K562 (cell line): ENCODE measurements at regions not wholly inside any gene's neighbourhood (a gene's known extent, or its start where the extent isn't known, plus 50 kb on each side); places are given as distances from the start of the nearest gene placed in this dataset.
"Not testable (repeated sequence)": the region's sequence is repeated elsewhere in the genome, so short reads cannot be mapped to it uniquely, and the experiment has no call there.

ENCODE experiments used
- ATAC-seq: fragments of 200-7000 bp; cut with Tn5 transposase; 3 replicates; pipeline ENCODE4 v1.9.1; 2020; ENCODE audit warnings: moderate library complexity
- BruUV-seq: library from RNA; stranded (reverse); fragments of 400-500 nt; replicated peaks from 2 replicates; lab custom pipeline; 2021; lab: Mats Ljungman, UMichigan
- CTCF ChIA-PET: fragments of 300-600 bp; formaldehyde crosslinking; extraction: SDS; loops from one replicate; lab custom pipeline; 2021; ENCODE audit warnings: low intra/inter-chr PET ratio; lab: Yijun Ruan, JAX
- POLR2A ChIA-PET: fragments of 300-600, 350-650 bp; sonication (Branson Sonifier 250); formaldehyde crosslinking; extraction: SDS; loops from one replicate; lab custom pipeline; 2021; ENCODE audit warnings: antibody characterized with exemption, inconsistent platforms; lab: Yijun Ruan, JAX
- DNase-seq, 4 experiments: peaks; one replicate each; pipeline versions ENCODE4 v3.0.0 to v3.0.0-alpha.2; 2011 to 2018; ENCODE audit warnings: low spot score in 3 of 4, mixed read lengths in 3 of 4; ENCODE audit errors: extremely low read depth in 1 of 4
- FAIRE-seq: peaks from 2 replicates; lab custom pipeline; 2011; peaks lifted over from hg19 to GRCh38; lab: Jason Lieb, UNC
- H2AFZ ChIP-seq: 2 replicates; pipeline ENCODE4 v1.6.0; 2011; ENCODE audit warnings: low read depth, low read length, control low read depth, inconsistent platforms
- H3K27ac ChIP-seq: fragments of 200-600 bp; 3 replicates; pipeline ENCODE4 v1.8.0; 2011; ENCODE audit warnings: low read depth, mild to moderate bottlenecking, control low read depth, inconsistent platforms, low read length, moderate library complexity, mixed read lengths; ENCODE audit errors: extremely low read depth
- H3K27me3 ChIP-seq, 2 experiments: fragments of 300-600 bp in 1 of 2; 2 replicates in 1 of 2; 3 replicates in 1 of 2; pipeline versions ENCODE4 v1.6.0 to v1.8.0; 2011; ENCODE audit warnings: inconsistent platforms in 2 of 2, low read length in 2 of 2, mild to moderate bottlenecking in 1 of 2, mixed read lengths in 1 of 2, moderate library complexity in 1 of 2; ENCODE audit not compliant: control insufficient read depth in 2 of 2, insufficient read depth in 2 of 2
- H3K36me3 ChIP-seq: fragments of 300-600 bp; 3 replicates; pipeline ENCODE4 v1.8.0; 2011; ENCODE audit warnings: mild to moderate bottlenecking, low read length, inconsistent platforms; ENCODE audit not compliant: control insufficient read depth, insufficient read depth
- H3K4me1 ChIP-seq, 2 experiments: fragments of 200-600 bp in 1 of 2; replicated peaks in 1 of 2; 2 replicates in 1 of 2; 3 replicates in 1 of 2; pipeline versions ENCODE4 v1.5.1 to v1.8.0; 2011; ENCODE audit warnings: inconsistent platforms in 2 of 2, low read length in 2 of 2, mild to moderate bottlenecking in 1 of 2, mixed read lengths in 1 of 2, moderate library complexity in 1 of 2; ENCODE audit not compliant: control insufficient read depth in 2 of 2, insufficient read depth in 2 of 2
- H3K4me2 ChIP-seq: 2 replicates; pipeline ENCODE4 v1.6.1; 2011; ENCODE audit warnings: low read length, control low read depth, inconsistent platforms, mixed read lengths; ENCODE audit not compliant: insufficient read depth
- H3K4me3 ChIP-seq: fragments of 200-600 bp; sonication (generic), shearing (Covaris generic); 2 replicates; pipeline ENCODE4 v1.5.1; 2016; ENCODE audit warnings: control low read depth, inconsistent platforms
- H3K79me2 ChIP-seq: fragments of 200-600 bp; 3 replicates; pipeline ENCODE4 v1.8.0; 2011; ENCODE audit warnings: low read length, inconsistent platforms; ENCODE audit not compliant: control insufficient read depth, insufficient read depth
- H3K9ac ChIP-seq, 2 experiments: 2 replicates each; pipeline versions ENCODE4 v1.6.0 to v1.6.1; 2011; ENCODE audit warnings: low read depth in 2 of 2, low read length in 2 of 2, control low read depth in 1 of 2, inconsistent platforms in 1 of 2, mild to moderate bottlenecking in 1 of 2, mixed read lengths in 1 of 2; ENCODE audit not compliant: insufficient read depth in 1 of 2
- H3K9me1 ChIP-seq: one replicate; pipeline ENCODE4 v1.6.0; 2011; ENCODE audit warnings: inconsistent platforms, mild to moderate bottlenecking, low read length, moderate library complexity; ENCODE audit not compliant: control insufficient read depth, insufficient read depth
- H3K9me3 ChIP-seq: replicated peaks from 2 replicates; pipeline ENCODE4 v1.5.1; 2011; ENCODE audit warnings: low read depth, low read length, inconsistent platforms; ENCODE audit not compliant: control insufficient read depth, insufficient read depth
- H4K20me1 ChIP-seq: replicated peaks from 2 replicates; pipeline ENCODE4 v1.6.1; 2011; ENCODE audit warnings: low read length, inconsistent platforms, mixed read lengths; ENCODE audit not compliant: control insufficient read depth, insufficient read depth
- BHLHE40 ChIP-seq: IDR thresholded peaks from 2 replicates; pipeline ENCODE4 v1.6.1; 2011; ENCODE audit warnings: low read length, improper control_type of control experiment
- MCM3 ChIP-seq: fragments of 450-650 bp; IDR thresholded peaks from 2 replicates; pipeline ENCODE4 v1.6.1; 2016
- NFE2 ChIP-seq: IDR thresholded peaks from 2 replicates; pipeline ENCODE4 v1.6.1; 2014; ENCODE audit warnings: antibody characterized with exemption, low read depth
- NFIC ChIP-seq: fragments of 450-650 bp; IDR thresholded peaks from 2 replicates; pipeline ENCODE4 v1.6.1; 2017; ENCODE audit warnings: mild to moderate bottlenecking, inconsistent platforms
- NFIX ChIP-seq: fragments of 250-450 bp; sonication (Bioruptor Pico); IDR thresholded peaks from 2 replicates; pipeline ENCODE4 v1.4.0; 2020; ENCODE audit warnings: low read depth, mild to moderate bottlenecking, moderate library complexity
- ZEB2 ChIP-seq: fragments of 450-650 bp; IDR thresholded peaks from 2 replicates; pipeline ENCODE4 v1.6.1; 2016
- WGBS: fragments of 100-300 bp; shearing (Covaris generic); methylation state at CpG from one replicate; pipeline ENCODE4 v1.1.6; 2016; ENCODE audit warnings: low coverage, mixed read lengths; ENCODE audit not compliant: insufficient coverage; ENCODE audit errors: missing lambda C conversion rate; 5-methylcytosine and 5-hydroxymethylcytosine counted together
- in situ Hi-C: fragments of 300-500 bp; cut with MboI; formaldehyde crosslinking; loops from 4 replicates; pipeline ENCODE4 v1.15.0; 2018; ENCODE audit warnings: inconsistent platforms, mixed read lengths
- intact Hi-C: fragments of 100-400 bp; cut with micrococcal nuclease; formaldehyde crosslinking; loops from 2 replicates; pipeline ENCODE4 v1.14.2; 2022
- TF ChIP-seq, protein P1 (sequence below): fragments of 450-650 bp; IDR thresholded peaks from 2 replicates; pipeline ENCODE4 v1.6.1; 2018; ENCODE audit warnings: mild to moderate bottlenecking, low read depth; ENCODE audit not compliant: partially characterized antibody
- TF ChIP-seq, protein P2 (sequence below): sonication (generic); formaldehyde crosslinking; IDR thresholded peaks from 2 replicates; pipeline ENCODE4 v1.8.1; 2023; ENCODE audit warnings: mild to moderate bottlenecking, missing genetic modification reagents

DNA sequence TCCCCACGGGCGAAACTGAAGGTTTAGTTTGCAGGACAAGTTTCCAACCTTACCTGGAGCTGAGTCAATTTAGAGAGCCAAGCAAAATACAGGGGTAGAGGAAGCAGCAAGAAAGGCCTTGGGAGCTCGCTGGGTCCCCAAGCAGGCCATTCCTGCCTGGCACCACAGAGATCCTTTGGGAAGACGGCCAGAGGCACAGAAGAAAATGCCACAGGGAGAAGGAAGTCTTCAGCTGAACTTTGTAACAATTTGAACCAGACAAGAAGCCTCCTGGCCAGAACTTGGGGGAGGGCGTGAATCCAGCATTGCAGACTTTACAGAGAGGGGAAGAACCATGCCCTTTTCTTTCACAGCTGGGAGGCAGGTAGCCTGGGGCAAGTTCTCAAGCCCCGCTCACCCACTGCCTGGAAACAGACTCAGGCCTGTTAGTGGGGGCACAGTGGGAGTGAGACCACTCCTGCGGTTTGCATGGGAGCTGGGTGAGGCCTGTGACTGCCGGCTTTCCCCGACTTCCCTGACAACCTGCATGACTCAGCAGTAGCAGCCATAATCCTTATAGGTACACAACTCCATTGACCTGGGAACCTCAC lies 259.4 kb downstream of the SETD4 start:
- H2AFZ ChIP-seq, H3K9me1 ChIP-seq, H3K79me2 ChIP-seq, H3K4me3 ChIP-seq, H3K27me3 ChIP-seq, DNase-seq, CTCF ChIA-PET, H3K4me2 ChIP-seq, ATAC-seq, H4K20me1 ChIP-seq, H3K9me3 ChIP-seq, H3K9ac ChIP-seq, in situ Hi-C loops, intact Hi-C loops, H3K27ac ChIP-seq, BruUV-seq, H3K36me3 ChIP-seq: not testable (repeated sequence)
- POLR2A ChIA-PET = interaction anchor here (0.6 kb wide), 2 partner anchors 76 to 109 kb away, joined by 3 read pairs; no protein-coding TSS in a partner anchor
- 1% methylated on average over 9 of the region's 9 CpGs for WGBS
- 0 out of 2 replicates have a peak, but pooled peaks have one; percentile 12 for TF ChIP-seq NFE2
- TF ChIP-seq, all 486 proteins: peak for 1; not testable (repeated sequence) for 485
- not testable (repeated sequence) for FAIRE-seq, H3K4me1 ChIP-seq

DNA sequence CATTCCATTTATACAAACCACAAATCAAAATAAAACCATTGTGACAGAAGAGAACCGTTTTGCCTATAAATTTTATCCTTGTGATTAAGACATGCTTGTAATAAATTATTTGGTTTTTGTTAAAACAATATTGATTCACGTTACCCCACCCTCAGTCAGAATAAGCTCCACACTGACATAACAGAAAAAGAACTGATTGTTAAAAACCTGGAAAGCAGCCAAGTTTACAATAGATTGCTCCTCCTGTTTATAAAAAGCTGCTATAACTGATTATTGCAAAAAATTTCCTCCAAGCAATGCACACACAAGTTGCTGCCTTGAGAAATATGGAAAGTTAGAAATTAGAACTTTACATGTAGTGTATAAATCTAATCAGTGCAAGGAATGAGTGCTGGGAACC lies 263.5 kb downstream of the SETD4 start:
- Histone ChIP-seq H2AFZ (no peak overlapping the region), H3K9me3 (no peaks in the 10 kb centered on the region), H3K36me3 (no peaks in the 10 kb centered on the region), H3K4me3 (no peak overlapping the region), H3K9me1 (no peaks in the 10 kb centered on the region), H3K79me2 (no peaks in the 10 kb centered on the region), H4K20me1 (no peaks in the 10 kb centered on the region), H3K27me3 (peaks cover 0 to 4% of the 10 kb centered on the region in 2 experiments; a peak in 3 of 5 replicates), H3K27ac (no peak overlapping the region), H3K9ac (no peak overlapping the region), H3K4me2 (no peak overlapping the region), H3K4me1 (no peaks in the 10 kb centered on the region)
- BruUV-seq = no TSS peak
- TF ChIP-seq NFIX (CRISPR knock-in tag) (0 out of 2 replicates have a peak, but pooled peaks have one; percentile 34), NFIC (peak; percentile 68), ZEB2 (no peak), BHLHE40 (no peak), MCM3 (no peak)
- TF ChIP-seq, protein P1, sequence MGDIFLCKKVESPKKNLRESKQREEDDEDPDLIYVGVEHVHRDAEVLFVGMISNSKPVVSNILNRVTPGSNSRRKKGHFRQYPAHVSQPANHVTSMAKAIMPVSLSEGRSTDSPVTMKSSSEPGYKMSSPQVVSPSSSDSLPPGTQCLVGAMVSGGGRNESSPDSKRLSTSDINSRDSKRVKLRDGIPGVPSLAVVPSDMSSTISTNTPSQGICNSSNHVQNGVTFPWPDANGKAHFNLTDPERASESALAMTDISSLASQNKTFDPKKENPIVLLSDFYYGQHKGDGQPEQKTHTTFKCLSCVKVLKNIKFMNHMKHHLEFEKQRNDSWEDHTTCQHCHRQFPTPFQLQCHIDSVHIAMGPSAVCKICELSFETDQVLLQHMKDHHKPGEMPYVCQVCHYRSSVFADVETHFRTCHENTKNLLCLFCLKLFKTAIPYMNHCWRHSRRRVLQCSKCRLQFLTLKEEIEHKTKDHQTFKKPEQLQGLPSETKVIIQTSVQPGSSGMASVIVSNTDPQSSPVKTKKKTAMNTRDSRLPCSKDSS = no peak
- TF ChIP-seq, protein P2, sequence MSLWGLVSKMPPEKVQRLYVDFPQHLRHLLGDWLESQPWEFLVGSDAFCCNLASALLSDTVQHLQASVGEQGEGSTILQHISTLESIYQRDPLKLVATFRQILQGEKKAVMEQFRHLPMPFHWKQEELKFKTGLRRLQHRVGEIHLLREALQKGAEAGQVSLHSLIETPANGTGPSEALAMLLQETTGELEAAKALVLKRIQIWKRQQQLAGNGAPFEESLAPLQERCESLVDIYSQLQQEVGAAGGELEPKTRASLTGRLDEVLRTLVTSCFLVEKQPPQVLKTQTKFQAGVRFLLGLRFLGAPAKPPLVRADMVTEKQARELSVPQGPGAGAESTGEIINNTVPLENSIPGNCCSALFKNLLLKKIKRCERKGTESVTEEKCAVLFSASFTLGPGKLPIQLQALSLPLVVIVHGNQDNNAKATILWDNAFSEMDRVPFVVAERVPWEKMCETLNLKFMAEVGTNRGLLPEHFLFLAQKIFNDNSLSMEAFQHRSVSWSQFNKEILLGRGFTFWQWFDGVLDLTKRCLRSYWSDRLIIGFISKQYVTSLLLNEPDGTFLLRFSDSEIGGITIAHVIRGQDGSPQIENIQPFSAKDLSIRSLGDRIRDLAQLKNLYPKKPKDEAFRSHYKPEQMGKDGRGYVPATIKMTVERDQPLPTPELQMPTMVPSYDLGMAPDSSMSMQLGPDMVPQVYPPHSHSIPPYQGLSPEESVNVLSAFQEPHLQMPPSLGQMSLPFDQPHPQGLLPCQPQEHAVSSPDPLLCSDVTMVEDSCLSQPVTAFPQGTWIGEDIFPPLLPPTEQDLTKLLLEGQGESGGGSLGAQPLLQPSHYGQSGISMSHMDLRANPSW = no peak
- ATAC-seq (no peak), DNase-seq (no peak), FAIRE-seq (no peak)
- in situ Hi-C loops (no loop called here), intact Hi-C loops (no loop called here)
- ChIA-PET CTCF (no interaction called here), POLR2A (interaction anchor here (1.6 kb wide), 1 partner anchor 11 kb away, joined by 3 read pairs; no protein-coding TSS in a partner anchor)
- 3% methylated on average over 2 of the region's 2 CpGs for WGBS
